GM23338 (cell line): ENCODE measurements at regions not wholly inside any gene's neighbourhood (a gene's known extent, or its start where the extent isn't known, plus 50 kb on each side); places are given as distances from the start of the nearest gene placed in this dataset.

Source experiments
- ATAC-seq: fragments of 200-7000 bp; cut with Tn5 transposase; 3 replicates; pipeline ENCODE4 v1.9.1; 2020
- DNase-seq: peaks from one replicate; pipeline ENCODE4 v3.0.0-alpha.2; 2015; ENCODE audit warnings: low spot score
- H2AFZ ChIP-seq: fragments of 200-600 bp; sonication (generic); 2 replicates; pipeline ENCODE4 v1.8.0; 2016; ENCODE audit warnings: antibody characterized with exemption, mild to moderate bottlenecking, moderate library complexity
- H3F3A ChIP-seq: fragments of 200-600 bp; sonication (generic); replicated peaks from 2 replicates; pipeline ENCODE4 v1.8.0; 2017; ENCODE audit warnings: antibody characterized with exemption, mixed run types, low read depth
- H3K27ac ChIP-seq: fragments of 200-600 bp; sonication (generic); 2 replicates; pipeline ENCODE4 v1.6.1; 2016; ENCODE audit warnings: low read depth
- H3K27me3 ChIP-seq: fragments of 200-600 bp; sonication (generic); 2 replicates; pipeline ENCODE4 v1.8.0; 2016; ENCODE audit warnings: mild to moderate bottlenecking, mixed run types, moderate library complexity; ENCODE audit not compliant: insufficient read depth
- H3K36me3 ChIP-seq: fragments of 200-600 bp; sonication (generic); 2 replicates; pipeline ENCODE4 v1.8.0; 2016; ENCODE audit warnings: mild to moderate bottlenecking; ENCODE audit not compliant: insufficient read depth
- H3K4me1 ChIP-seq: fragments of 200-600 bp; sonication (generic); 2 replicates; pipeline ENCODE4 v1.8.0; 2016; ENCODE audit warnings: mild to moderate bottlenecking, moderate library complexity; ENCODE audit not compliant: insufficient read depth
- H3K4me2 ChIP-seq: fragments of 200-600 bp; sonication (generic); 2 replicates; pipeline ENCODE4 v1.7.1; 2017; ENCODE audit warnings: mixed run types
- H3K4me3 ChIP-seq: fragments of 200-600 bp; sonication (generic); 2 replicates; pipeline ENCODE4 v1.6.1; 2016; ENCODE audit warnings: mixed run types
- H3K79me2 ChIP-seq: fragments of 200-600 bp; sonication (generic); replicated peaks from 2 replicates; pipeline ENCODE4 v1.8.0; 2017; ENCODE audit warnings: mild to moderate bottlenecking; ENCODE audit not compliant: insufficient read depth
- H3K9me2 ChIP-seq: fragments of 200-600 bp; sonication (generic); 2 replicates; pipeline ENCODE4 v1.8.0; 2017; ENCODE audit not compliant: insufficient read depth
- H4K20me1 ChIP-seq: fragments of 200-600 bp; sonication (generic); replicated peaks from 2 replicates; pipeline ENCODE4 v1.8.0; 2017; ENCODE audit warnings: mild to moderate bottlenecking; ENCODE audit not compliant: insufficient read depth
- H3K27ac Mint-ChIP-seq: 2 replicates; pipeline ENCODE4 v1.8.0; 2020; ENCODE audit warnings: inconsistent platforms, mild to moderate bottlenecking, moderate library complexity, mixed read lengths
- H3K27me3 Mint-ChIP-seq: 3 replicates; pipeline ENCODE4 v1.8.0; 2022; ENCODE audit warnings: low read depth, mild to moderate bottlenecking, moderate library complexity, mixed read lengths, inconsistent platforms; ENCODE audit not compliant: insufficient read depth, poor library complexity
- H3K36me3 Mint-ChIP-seq: 3 replicates; pipeline ENCODE4 v1.8.0; 2021; ENCODE audit warnings: low read depth, mild to moderate bottlenecking, inconsistent platforms, moderate library complexity, mixed read lengths
- H3K4me1 Mint-ChIP-seq: 3 replicates; pipeline ENCODE4 v1.8.0; 2020; ENCODE audit warnings: mild to moderate bottlenecking, inconsistent platforms, mixed read lengths
- H3K4me3 Mint-ChIP-seq: 3 replicates; pipeline ENCODE4 v1.8.0; 2021; ENCODE audit warnings: moderate library complexity, mild to moderate bottlenecking, inconsistent platforms, mixed read lengths
- H3K9me3 Mint-ChIP-seq: 3 replicates; pipeline ENCODE4 v1.8.0; 2020; ENCODE audit warnings: moderate library complexity, mild to moderate bottlenecking, inconsistent platforms, mixed read lengths
- CREB1 ChIP-seq: fragments of 250-450 bp; sonication (Bioruptor Pico); IDR thresholded peaks from 2 replicates; pipeline ENCODE4 v1.5.0; 2020; ENCODE audit warnings: low read depth, mild to moderate bottlenecking, moderate library complexity
- CTCF ChIP-seq, 2 experiments: fragments of 200-600 bp in 1 of 2; sonication (generic) in 1 of 2; conservative IDR thresholded peaks; 2 replicates each; pipeline versions ENCODE4 v1.5.1 to v1.6.1; 2016 to 2017; ENCODE audit warnings: antibody characterized with exemption in 2 of 2, low read depth in 2 of 2, mild to moderate bottlenecking in 2 of 2, moderate library complexity in 1 of 2
- EZH2 ChIP-seq: fragments of 200-600 bp; sonication (generic); IDR thresholded peaks from one replicate; pipeline ENCODE4 v1.8.0; 2017; ENCODE audit warnings: antibody characterized with exemption, mild to moderate bottlenecking, low read depth; ENCODE audit not compliant: unreplicated experiment
- EZH2phosphoT487 ChIP-seq: fragments of 200-600 bp; sonication (generic); IDR thresholded peaks from one replicate; pipeline ENCODE4 v1.8.1; 2018; ENCODE audit warnings: antibody characterized with exemption; ENCODE audit not compliant: unreplicated experiment
- JUNB ChIP-seq: IDR thresholded peaks from one replicate; pipeline ENCODE4 v1.6.1; 2016; ENCODE audit warnings: antibody characterized with exemption; ENCODE audit not compliant: unreplicated experiment
- NANOG ChIP-seq: IDR thresholded peaks from 2 replicates; pipeline ENCODE4 v1.6.1; 2016; ENCODE audit warnings: antibody characterized with exemption, borderline replicate concordance
- POLR2AphosphoS5 ChIP-seq: IDR thresholded peaks from 2 replicates; pipeline ENCODE4 v1.6.1; 2016; ENCODE audit warnings: antibody characterized with exemption, low read depth
- STAT1 ChIP-seq: IDR thresholded peaks from one replicate; pipeline ENCODE4 v1.6.1; 2016; ENCODE audit warnings: antibody characterized with exemption; ENCODE audit not compliant: unreplicated experiment
- ZNF114 ChIP-seq: fragments of 250-450 bp; sonication (Bioruptor Pico); IDR thresholded peaks from 2 replicates; pipeline ENCODE4 v1.5.0; 2020; ENCODE audit warnings: mild to moderate bottlenecking, moderate library complexity
- ZNF331 ChIP-seq: fragments of 250-450 bp; sonication (Bioruptor Pico); IDR thresholded peaks from 2 replicates; pipeline ENCODE4 v1.5.0; 2020; ENCODE audit warnings: low read depth, mild to moderate bottlenecking, moderate library complexity
- ZNF462 ChIP-seq: fragments of 250-450 bp; sonication (Bioruptor Pico); IDR thresholded peaks from 2 replicates; pipeline ENCODE4 v1.5.0; 2020; ENCODE audit warnings: mild to moderate bottlenecking, moderate library complexity
- TF ChIP-seq, protein P1 (sequence below): IDR thresholded peaks from 2 replicates; pipeline ENCODE4 v1.6.1; 2016; ENCODE audit warnings: antibody characterized with exemption
- TF ChIP-seq, protein P2 (sequence below): IDR thresholded peaks from one replicate; pipeline ENCODE4 v1.6.1; 2018; ENCODE audit warnings: antibody characterized with exemption; ENCODE audit not compliant: unreplicated experiment

DNA sequence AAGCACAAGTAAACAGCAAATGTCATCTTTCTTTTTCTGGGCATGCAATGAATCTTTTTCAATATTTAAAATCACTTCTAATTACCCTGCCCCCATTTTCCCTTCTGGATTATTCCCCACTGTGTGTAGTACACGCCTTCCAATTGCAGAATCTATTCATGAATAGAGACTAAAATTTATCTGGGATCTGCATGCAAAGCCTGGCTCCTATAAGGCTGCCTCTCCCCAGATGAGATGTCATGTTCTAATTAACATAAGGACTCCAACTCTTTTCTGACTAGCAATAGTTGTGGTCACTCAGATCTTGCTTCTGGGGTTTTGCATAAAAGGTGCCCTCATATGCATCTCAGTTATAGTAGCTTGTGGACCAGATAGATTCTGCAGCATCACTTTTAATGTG lies 473.5 kb downstream of the BTG1 start:
- Histone ChIP-seq H3K36me3 (no peaks in the 10 kb centered on the region), H3K27ac (no peak overlapping the region), H3K79me2 (no peaks in the 10 kb centered on the region), H3K9me2 (no peaks in the 10 kb centered on the region), H2AFZ (no peak overlapping the region), H3K4me1 (no peaks in the 10 kb centered on the region), H3F3A (no peaks in the 10 kb centered on the region), H3K27me3 (no peaks in the 10 kb centered on the region), H4K20me1 (no peaks in the 10 kb centered on the region), H3K4me2 (no peak overlapping the region), H3K4me3 (no peak overlapping the region)
- no peak for ATAC-seq
- H3K27ac Mint-ChIP-seq: no peak overlapping the region
- no peaks in the 10 kb centered on the region; the same call in 2 of the 3 replicates for H3K9me3 Mint-ChIP-seq
- H3K4me1 Mint-ChIP-seq: no peaks in the 10 kb centered on the region
- no peaks in the 10 kb centered on the region for H3K36me3 Mint-ChIP-seq
- no peak for DNase-seq
- no peak overlapping the region for H3K4me3 Mint-ChIP-seq
- TF ChIP-seq STAT1 (no peak), CTCF (conservative IDR thresholded peaks at IDR 0.05; ENCODE audit: low read depth in 2 of 2) (no peak), JUNB (no peak), ZNF331 (no peak), ZNF462 (CRISPR knock-in tag) (no peak), NANOG (no peak), ZNF114 (CRISPR knock-in tag) (no peak), EZH2 (no peak), EZH2phosphoT487 (no peak), CREB1 (CRISPR knock-in tag) (no peak), POLR2AphosphoS5 (no peak)
- TF ChIP-seq, protein P1, sequence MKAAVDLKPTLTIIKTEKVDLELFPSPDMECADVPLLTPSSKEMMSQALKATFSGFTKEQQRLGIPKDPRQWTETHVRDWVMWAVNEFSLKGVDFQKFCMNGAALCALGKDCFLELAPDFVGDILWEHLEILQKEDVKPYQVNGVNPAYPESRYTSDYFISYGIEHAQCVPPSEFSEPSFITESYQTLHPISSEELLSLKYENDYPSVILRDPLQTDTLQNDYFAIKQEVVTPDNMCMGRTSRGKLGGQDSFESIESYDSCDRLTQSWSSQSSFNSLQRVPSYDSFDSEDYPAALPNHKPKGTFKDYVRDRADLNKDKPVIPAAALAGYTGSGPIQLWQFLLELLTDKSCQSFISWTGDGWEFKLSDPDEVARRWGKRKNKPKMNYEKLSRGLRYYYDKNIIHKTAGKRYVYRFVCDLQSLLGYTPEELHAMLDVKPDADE: no peak
- TF ChIP-seq, protein P2, sequence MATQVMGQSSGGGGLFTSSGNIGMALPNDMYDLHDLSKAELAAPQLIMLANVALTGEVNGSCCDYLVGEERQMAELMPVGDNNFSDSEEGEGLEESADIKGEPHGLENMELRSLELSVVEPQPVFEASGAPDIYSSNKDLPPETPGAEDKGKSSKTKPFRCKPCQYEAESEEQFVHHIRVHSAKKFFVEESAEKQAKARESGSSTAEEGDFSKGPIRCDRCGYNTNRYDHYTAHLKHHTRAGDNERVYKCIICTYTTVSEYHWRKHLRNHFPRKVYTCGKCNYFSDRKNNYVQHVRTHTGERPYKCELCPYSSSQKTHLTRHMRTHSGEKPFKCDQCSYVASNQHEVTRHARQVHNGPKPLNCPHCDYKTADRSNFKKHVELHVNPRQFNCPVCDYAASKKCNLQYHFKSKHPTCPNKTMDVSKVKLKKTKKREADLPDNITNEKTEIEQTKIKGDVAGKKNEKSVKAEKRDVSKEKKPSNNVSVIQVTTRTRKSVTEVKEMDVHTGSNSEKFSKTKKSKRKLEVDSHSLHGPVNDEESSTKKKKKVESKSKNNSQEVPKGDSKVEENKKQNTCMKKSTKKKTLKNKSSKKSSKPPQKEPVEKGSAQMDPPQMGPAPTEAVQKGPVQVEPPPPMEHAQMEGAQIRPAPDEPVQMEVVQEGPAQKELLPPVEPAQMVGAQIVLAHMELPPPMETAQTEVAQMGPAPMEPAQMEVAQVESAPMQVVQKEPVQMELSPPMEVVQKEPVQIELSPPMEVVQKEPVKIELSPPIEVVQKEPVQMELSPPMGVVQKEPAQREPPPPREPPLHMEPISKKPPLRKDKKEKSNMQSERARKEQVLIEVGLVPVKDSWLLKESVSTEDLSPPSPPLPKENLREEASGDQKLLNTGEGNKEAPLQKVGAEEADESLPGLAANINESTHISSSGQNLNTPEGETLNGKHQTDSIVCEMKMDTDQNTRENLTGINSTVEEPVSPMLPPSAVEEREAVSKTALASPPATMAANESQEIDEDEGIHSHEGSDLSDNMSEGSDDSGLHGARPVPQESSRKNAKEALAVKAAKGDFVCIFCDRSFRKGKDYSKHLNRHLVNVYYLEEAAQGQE: no peak
- H3K27me3 Mint-ChIP-seq: no peaks in the 10 kb centered on the region
